NCI-H82 treated with DMSO at 0.1 percent for 48 hours (cell line): ENCODE measurements at regions not wholly inside any gene's neighbourhood (a gene's known extent, or its start where the extent isn't known, plus 50 kb on each side); places are given as distances from the start of the nearest gene placed in this dataset.

Source experiments
- DNase-seq: peaks from one replicate; lab custom pipeline; 2025; ENCODE audit not compliant: unreplicated experiment; lab: John Stamatoyannopoulos, UW

GRCh38 chr20:12355185-12355584, 437.5 kb downstream of the BTBD3 start:
- no peak for DNase-seq

- peak; percentile 19 for DNase-seq
Observed at GRCh38 chr20:12358006-12358654, 440.4 kb downstream of the BTBD3 start.

DNA sequence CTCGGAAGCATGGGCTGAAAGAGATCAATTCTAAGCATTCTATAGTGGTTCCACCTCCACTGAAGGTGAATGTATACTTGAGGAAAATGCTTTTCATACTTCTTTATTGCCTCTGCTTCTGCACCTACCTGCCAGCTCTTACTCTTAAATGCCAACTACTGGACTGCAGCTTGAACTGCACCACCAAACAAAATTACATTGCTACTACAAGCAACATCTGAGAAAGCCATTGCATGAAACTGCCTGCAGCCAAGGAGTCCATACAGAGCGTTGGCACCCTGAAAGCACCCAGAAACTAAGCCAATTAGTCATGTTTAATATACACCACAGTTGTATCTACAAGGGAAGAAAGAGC, 440.9 kb downstream of the BTBD3 start:
- DNase-seq, result no peak

- no peak for DNase-seq
Observed at GRCh38 chr20:12371990-12372389, 454.3 kb downstream of the BTBD3 start.

DNA sequence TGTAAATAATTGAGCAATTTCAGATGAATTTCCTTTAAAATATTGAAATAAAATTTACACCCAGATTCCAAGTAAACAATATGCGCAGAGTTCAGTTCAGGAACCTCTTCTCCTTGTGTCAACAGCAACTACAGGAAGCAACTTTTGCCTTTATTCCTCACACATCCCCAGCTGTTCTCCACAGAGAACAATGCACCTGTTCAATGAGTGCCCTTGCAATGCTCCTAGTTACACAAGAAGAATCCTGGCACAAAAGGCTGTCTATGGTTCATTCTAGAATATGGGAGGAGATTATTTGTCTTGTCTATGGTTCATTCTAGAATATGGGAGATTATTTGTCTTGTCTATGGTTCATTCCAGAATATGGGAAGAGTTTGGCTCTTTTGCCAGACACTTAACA, 454.9 kb downstream of the BTBD3 start:
- DNase-seq, result no peak

- no peak for DNase-seq
Observed at GRCh38 chr20:12375967-12376366, 458.3 kb downstream of the BTBD3 start.

- no peak for DNase-seq
Observed at GRCh38 chr20:12383821-12384220, 466.1 kb downstream of the BTBD3 start.

- no peak for DNase-seq
Observed at GRCh38 chr20:12386821-12387220, 469.1 kb downstream of the BTBD3 start.

- no peak for DNase-seq
Observed at GRCh38 chr20:12391099-12391498, 473.4 kb downstream of the BTBD3 start.

GRCh38 chr20:12394786-12395185, 477.1 kb downstream of the BTBD3 start:
- DNase-seq, result no peak

GRCh38 chr20:12395353-12395752, 477.7 kb downstream of the BTBD3 start:
- no peak for DNase-seq

DNA sequence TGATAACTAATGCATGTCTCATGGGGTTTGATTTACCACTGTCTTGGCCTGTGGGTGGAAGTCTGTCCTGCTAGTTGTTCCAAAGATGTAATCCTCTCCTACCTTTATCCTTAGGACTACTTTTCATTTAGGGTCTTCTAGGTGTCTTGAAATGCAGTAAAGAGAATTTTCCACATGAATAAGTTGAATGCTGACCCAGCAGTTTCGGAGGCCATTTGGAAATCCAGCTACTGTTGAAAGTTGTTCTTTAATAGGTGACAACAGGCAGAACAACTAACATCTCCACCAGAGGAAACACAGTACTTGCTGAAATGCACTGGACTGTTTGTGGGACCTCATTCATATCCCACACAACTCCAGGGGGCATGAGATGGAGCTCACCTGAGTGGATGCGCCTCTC, 478.1 kb downstream of the BTBD3 start:
- DNase-seq, result no peak

DNA sequence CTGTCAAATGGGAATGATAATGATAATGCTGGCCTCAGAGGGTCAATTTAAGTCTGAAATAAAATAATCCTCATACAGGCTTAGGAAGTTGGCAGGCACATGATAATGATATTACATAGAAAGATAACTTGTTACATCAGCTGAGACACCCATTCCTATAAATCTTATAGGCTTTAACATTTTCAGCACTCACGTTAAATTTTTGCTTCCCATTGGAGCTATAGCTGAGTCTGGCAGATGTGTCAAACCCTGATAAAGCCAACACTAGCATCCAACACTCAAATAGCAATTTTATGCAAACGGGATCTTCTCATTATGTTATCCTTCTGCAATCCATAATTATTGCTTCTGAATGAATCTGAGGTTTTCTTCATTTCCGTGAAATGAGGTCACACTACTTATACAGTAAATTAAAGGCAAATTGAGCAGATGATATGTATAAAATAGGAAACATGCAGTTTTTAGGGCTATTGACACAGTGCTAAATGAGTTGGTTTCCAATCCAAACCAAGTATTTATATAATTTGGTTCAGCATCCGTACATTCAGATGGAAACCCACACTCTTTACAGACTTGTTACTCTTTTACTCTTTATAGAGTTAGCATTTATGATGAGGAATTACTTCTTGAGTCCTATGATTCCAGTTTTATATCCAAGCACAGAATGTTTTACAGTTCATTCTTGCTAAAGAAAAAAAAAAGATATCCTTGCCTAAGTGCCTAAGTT, 481.6 kb downstream of the BTBD3 start:
- DNase-seq, result no peak

GRCh38 chr20:12404941-12405340, 487.2 kb downstream of the BTBD3 start:
- DNase-seq, result no peak

DNA sequence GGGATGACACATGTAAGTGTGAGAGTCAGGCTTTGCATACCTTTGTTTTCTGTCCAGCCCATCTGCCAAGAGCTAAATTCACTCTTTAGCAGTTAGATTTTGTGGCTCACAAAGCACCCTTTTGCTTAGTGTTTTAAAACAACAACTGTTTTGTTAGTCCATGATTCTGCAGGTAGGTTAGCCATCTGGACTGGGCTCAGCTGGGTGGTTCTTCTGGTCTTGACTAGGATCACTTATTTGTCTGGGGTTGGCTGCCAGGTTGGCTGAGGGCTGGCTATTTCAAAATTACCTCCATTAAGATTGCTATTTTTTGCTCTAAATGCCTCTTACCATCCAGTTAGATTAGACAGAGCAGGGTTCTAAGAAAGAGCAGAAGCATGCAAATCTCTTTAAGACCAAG, 489.3 kb downstream of the BTBD3 start:
- DNase-seq, result no peak

- no peak for DNase-seq
Observed at GRCh38 chr20:12409501-12409900, 491.8 kb downstream of the BTBD3 start.

- DNase-seq, result no peak
Observed at GRCh38 chr20:12410783-12411182, 493.1 kb downstream of the BTBD3 start.

- DNase-seq, result no peak
Observed at GRCh38 chr20:12411246-12411940, 493.7 kb downstream of the BTBD3 start.

GRCh38 chr20:12413116-12413515, 495.4 kb downstream of the BTBD3 start:
- no peak for DNase-seq

DNA sequence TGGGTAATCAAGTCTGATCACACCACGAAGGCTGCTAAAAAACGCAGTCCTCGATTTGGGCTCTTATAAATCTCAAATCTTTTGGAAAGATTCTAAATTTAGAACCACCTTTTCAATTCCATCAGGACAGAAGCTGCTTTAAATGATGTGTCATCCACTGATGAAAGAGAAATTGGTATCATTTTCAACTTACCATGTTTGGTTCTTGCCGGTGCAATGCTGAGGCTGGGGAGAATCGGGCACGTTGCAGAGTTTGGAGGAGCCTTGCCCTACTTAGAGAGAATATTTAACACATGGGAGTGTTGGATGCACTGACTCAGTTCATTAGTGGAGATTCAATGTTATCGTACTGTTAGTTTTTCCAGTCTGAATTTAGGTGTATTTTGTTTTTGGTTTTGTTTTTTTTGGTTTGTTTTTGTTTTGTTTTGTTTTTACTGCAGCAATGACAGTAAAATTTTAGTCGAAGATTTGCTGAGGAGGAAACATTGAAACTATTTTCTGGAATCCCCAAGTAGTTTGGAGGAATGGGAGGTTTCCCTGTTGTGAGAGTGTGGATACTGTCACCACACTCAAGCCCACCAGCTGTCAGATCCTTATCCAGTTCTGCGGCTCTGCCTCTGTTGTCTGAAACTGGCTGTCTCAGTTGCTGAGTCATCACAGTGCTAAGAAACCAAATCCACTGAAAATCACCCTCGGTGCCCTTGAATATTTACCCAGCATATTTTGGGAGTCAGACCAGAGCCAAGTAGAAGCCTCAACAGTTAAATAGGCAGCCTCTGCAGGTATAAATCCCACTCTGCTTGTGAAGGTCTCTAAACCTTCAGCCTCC, 497.0 kb downstream of the BTBD3 start:
- DNase-seq, result peak; percentile 35

GRCh38 chr20:12416281-12416680, 498.6 kb downstream of the BTBD3 start:
- peak; percentile 59 for DNase-seq
